ENCODE measurements at regions not wholly inside any gene's neighbourhood (a gene's known extent, or its start where the extent isn't known, plus 50 kb on each side); places are given as distances from the start of the nearest gene placed in this dataset.

DNA sequence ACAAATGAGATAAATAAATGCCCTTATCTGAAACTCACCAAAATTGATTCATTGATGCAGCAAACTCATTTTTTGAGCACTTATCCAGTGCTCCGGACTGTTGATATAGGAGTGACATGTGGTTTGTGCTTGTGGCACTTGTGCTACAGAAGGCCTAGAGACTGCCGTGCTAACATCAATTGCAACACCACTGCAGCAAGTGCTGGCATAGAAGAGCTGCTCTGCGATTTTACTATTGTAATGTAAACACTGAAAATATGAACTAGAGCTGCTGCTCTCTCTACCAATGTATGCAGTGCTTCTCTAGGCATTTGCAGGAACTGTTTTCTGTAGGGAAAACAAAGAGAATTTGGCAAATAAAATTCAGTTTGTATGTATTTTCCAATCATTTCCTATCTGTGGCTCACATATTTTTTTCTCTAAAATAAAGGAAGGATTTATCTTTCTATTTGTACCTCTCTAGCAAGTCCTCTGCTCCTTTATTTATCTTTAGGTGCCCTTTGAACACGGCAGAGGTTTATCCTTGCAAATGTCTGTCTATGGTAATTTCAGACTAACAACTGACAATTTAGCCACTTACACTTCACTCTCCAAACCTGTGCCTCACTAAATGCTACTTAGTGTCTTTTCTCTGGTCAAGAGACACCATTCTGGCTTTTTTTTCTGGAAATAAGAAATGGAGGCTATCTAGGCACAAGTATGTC is 409.5 kb upstream of the ADGRL2 start:
- DNase-seq (ENCODE audit: low spot score): no peak

DNA sequence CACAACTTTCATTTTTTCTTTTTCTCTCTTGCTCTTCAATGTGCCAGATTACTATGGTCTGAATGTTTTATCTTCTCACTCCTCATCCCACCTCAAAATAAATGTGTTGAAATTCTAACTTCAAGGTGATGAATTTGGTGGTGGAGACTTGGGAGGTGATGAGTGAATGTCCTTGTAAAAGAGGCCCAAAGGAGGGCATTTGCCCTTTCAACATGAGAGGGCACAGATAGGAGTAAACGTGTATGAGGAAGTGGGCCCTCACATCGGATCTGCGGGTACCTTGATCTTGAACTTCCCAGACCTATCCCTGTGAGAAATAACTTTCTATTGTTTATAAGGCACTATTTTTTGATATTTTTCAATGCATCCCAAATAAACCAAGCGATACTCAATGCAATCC is 412.3 kb upstream of the ADGRL2 start:
- DNase-seq (ENCODE audit: low spot score): no peak

DNA sequence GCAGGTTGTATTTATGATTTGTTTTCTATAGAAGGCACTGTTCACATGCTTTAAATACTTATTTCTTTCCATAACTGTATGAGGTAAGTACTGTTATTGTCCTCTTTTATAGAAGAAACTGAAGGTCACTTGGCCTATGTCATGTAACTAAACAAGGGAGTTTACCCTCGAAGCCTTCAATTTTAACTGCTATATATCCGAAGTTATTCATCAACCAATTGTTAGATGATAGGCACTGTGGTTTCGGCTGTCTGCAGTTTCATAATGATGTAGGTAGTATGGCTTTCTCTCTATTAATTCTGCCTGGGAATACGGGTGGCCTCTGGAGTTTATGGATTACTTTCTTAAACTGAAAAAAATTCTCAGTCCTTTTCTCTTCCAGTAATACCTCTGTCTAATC is 413.3 kb upstream of the ADGRL2 start:
- no peak for DNase-seq (ENCODE audit: low spot score)

DNA sequence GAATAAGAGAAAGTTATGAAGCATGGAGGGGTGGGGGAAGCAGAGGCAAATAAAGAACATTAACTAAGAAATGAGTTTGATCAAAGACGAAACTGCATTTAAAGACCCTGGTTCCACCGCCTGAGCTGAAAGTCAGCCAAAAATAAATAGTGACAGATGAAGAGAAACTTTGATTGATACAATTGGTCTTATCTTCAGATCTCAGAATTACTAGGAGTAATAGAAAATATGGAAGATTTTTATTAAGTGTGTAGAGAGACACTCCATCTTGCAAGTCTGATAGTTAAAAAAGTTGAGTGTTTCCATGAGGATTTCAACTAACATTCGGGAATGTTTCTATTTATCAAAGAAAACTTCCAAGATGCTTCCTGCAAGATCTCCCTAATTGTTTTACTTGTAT is 418.2 kb upstream of the ADGRL2 start:
- DNase-seq (ENCODE audit: low spot score): no peak

- DNase-seq (ENCODE audit: low spot score): no peak
Observed at GRCh38 chr1:81381881-81382280, 418.9 kb upstream of the ADGRL2 start.

- DNase-seq (ENCODE audit: low spot score): no peak
Observed at GRCh38 chr1:81380436-81380835, 420.3 kb upstream of the ADGRL2 start.

DNA sequence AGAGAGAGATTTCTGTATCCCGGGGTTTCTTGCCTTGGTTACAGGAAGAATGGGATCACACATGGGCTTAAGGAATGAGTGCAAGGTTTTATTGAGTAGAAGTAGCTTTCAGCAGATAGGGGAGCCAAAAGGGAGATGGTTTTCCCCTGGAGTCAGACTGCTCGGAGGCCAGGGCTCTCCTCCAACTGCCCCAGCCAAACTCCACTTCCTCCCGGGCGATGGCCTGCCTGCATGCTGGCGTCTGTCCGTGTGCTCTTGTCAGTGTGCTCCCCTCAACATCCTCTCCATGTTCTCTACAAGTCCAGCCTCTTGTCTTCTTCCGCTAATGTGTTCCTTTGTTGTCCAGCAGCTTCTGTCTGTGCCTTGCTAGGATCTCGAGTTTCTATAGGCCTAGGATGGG is 421.3 kb upstream of the ADGRL2 start:
- DNase-seq (ENCODE audit: low spot score): no peak

DNA sequence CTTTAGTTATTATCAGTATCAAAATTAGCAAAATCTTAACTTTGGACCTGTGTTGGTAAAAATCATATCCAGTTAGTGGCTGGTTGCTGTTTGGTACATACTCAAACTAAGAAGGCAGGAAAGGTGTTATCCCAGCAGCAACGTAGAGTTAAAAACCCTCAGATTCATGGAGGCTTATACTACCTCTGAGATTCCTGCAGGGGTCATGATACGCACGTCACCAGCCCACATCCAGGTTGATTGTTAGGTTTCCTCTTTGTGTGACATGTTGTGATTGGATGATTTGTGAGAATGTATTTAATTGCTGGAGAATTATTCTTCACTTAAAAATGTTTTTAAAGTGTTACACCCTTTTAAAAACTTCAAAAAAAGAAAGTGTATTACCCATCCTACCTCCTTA is 423.3 kb upstream of the ADGRL2 start:
- no peak for DNase-seq (ENCODE audit: low spot score)

DNA sequence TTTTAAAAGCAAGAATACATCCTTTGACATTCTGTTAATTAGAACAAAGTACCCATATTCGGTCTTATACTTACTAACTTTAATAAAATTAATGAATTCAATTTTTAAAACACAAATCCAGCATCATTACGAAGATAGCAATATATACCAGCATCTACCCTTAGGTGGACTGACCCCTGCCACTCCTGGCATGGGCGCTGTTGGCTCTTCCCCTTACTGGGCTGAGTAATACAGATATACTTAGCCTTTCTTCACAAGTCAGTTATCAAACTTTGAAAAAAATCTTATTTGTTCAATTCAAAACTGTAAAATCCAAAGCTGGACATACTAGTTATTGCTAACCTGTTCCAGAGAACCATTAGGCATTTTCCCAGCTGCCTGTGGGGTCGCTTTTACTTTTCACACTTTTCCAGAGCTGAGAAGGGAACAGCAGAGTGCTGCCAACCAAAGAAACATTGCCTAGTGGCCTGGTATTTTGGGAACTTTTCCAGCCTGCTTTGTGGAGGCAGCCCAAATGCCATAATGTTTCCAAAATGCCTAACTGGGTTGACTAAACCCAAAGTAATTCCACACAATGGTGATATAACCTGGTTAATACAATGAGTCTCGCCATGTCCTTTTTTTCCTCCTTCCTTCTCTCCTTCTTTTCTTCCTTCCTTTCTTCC is 424.7 kb upstream of the ADGRL2 start:
- DNase-seq (ENCODE audit: low spot score): no peak

- DNase-seq (ENCODE audit: low spot score): no peak
Observed at GRCh38 chr1:81374481-81374880, 426.3 kb upstream of the ADGRL2 start.

DNA sequence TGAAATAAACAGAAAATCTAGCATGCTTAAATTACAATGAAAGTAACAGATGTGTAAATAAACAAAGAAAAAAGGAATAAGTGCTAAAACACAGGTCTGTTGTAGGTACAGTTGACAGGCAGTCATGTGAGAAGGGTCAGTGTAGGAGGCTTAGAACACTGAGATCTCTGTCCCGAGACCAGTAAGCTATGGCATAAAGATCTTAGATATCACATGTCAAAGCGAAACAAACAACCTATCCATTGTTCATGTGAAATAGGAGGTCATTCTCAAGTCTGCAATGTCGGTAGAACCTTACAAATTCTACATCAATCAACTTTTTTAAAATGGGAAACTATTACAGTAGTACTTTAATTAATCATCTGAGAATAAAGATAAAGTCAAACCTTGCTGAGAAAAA is 428.9 kb upstream of the ADGRL2 start:
- no peak for DNase-seq (ENCODE audit: low spot score)

DNA sequence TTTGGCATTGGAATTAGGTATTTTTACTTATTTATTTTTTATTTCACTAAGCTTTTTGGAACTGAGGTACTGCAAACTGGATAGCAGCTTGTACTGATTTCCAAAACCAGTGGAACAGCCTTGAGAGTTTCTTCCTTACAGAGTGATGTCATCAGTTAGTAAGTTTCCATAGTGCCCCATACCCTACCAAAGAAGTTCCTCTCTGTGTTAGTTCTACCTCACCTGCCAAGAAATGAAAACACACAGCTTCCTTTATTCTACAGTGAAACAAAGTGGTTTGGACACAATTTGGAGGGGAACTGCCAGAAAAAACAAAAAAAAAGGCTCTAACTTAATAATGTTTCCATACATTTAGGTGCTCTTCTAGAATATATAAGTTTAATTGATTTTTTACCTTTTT is 430.9 kb upstream of the ADGRL2 start:
- DNase-seq (ENCODE audit: low spot score): no peak

DNA sequence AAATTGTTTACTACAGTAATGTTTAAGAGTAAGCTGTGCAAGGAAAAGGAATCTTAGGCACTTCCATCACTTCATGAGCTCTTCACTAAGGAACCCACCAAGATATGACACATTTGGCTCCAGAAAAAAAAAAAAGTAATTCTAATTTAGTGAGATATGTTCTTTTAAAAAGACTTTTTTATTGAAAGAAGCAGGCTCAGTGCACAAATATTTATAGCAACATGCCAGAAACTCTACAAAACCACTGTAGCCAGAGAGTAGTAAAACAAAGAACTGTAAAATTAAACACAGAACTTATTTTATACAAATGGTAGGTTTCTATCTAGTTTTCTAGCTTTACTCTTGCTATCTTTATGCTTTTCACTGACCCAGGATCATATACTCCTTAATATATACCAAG is 434.6 kb upstream of the ADGRL2 start:
- no peak for DNase-seq (ENCODE audit: low spot score)

DNA sequence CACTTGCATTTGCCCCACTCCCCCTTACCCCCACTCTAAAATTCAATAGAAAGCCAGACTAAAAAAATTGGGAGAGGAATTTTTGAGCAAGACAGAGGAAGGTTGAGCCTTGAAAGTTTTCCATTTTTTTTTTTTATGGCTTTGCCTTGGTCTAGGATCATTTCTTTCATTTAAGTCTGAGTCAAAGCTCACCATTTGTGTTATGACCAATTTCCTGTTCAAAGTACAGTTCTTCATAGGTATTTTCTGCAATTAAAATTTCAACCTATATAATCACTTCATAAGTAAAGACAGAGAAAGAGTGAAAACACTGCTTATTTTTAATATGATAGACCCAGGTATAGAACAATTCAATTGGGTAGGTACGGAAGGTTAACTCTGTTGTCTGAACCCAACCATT is 436.6 kb upstream of the ADGRL2 start:
- no peak for DNase-seq (ENCODE audit: low spot score)

DNA sequence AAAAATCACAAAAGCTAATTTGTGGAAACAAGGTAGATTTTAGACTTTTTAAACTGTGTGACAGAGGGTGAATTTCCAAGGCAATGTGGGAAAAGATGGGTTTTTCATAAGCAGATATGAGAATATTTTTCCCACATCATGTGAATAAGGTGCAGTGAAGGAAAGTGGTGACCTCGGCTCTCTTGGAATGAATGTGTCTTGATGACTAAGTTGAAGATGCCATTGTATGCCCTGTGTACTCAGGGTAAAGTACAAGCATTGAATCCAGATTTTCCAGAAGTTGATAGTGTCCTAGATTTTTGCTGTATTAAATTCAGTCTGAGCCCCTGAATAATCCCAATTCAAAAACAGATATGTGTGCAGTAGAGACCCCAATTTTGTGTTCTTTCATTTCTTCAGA is 442.6 kb upstream of the ADGRL2 start:
- DNase-seq (ENCODE audit: low spot score): no peak

GRCh38 chr1:81351864-81352263 is 448.9 kb upstream of the ADGRL2 start:
- DNase-seq (ENCODE audit: low spot score): no peak

DNA sequence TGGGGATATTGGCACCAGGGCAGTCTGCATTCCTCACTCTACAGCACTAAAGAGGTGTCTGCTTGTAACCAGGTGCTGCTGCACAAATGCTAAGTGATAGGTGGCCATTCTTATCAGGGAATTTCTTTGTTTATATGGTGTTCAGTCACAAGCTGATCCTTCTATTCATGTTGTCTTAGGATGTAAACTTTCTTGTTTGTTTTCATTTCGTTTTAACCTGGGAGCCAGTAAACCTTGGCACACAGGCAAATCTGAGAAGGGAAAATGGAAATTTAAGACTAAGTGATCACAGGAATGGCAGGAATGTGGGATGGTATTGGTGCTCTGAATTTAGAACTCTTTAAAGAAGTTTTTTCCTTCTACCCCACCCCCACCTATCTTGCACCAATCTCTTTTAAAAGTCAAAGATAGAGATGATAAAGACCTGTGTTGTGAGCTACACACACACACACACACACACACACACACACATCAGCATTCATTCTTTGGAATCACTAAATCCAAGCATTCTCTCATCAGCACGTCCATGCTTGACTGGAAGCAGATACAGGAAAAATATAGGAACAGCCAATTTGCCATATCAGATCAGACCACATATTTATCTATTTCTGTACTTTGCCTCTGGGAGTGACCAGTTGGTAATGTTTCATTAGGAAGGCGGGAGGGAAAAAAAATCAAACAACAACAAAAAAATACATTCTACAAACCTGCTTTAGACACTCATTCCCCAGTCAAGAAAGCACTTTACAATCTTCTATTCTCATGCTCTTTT is 451.4 kb upstream of the ADGRL2 start:
- DNase-seq (ENCODE audit: low spot score): no peak

GRCh38 chr1:81345110-81345509 is 455.6 kb upstream of the ADGRL2 start:
- DNase-seq (ENCODE audit: low spot score): no peak

DNA sequence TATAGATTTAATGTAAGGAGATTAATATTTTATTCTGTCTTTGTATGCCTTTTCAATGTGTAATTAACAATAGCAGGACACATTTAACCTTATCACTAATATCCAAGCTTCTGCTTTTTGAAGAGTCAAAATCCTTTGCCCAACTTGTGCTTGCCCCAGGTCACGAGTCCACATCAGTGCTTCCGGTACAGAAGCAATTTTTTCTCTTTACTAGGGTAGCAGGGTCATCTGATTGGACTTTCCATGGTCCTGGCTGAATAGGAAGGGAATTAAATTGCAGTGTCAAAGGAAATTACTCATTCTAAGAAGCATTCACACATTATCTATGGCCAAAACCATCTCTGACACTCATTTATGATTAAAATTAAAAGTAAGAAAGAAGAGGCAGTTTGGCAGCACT is 460.5 kb upstream of the ADGRL2 start:
- DNase-seq (ENCODE audit: low spot score): no peak

GRCh38 chr1:81337226-81337625 is 463.5 kb upstream of the ADGRL2 start:
- DNase-seq (ENCODE audit: low spot score): no peak

GRCh38 chr1:81335876-81336275 is 464.9 kb upstream of the ADGRL2 start:
- no peak for DNase-seq (ENCODE audit: low spot score)

DNA sequence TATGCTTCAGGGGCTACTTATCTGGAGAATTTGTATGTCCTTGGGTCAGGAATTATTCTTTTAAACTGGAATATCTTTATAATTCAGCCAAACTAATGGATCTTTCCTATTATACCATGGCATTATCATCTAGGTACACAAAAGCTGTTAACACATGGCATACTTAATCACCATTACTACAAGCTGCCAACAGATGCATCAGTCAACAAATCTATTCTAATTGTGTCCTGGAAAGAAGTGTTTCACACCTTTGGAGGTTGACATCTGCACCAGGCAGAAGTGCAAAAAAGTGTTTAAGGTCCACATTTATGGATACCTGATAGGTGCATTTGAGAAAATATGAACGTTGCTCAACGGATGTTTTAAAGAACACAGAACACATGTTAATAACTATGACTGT is 470.2 kb upstream of the ADGRL2 start:
- no peak for DNase-seq (ENCODE audit: low spot score)

GRCh38 chr1:81330111-81330510 is 470.6 kb upstream of the ADGRL2 start:
- DNase-seq (ENCODE audit: low spot score): no peak
